HG03442 (cell line): ENCODE measurements at regions not wholly inside any gene's neighbourhood (a gene's known extent, or its start where the extent isn't known, plus 50 kb on each side); places are given as distances from the start of the nearest gene placed in this dataset.

Source experiments
- ATAC-seq: cut with Tn5 transposase; IDR thresholded peaks from one replicate; pipeline ENCODE4 v1.9.1; 2021; ENCODE audit warnings: mild to moderate bottlenecking, moderate library complexity; ENCODE audit not compliant: unreplicated experiment

GRCh38 chr4:24705016-24705753, 90.2 kb upstream of the SOD3 start:
- no peak for ATAC-seq

GRCh38 chr4:24713604-24714003, 81.8 kb upstream of the SOD3 start:
- ATAC-seq = no peak

GRCh38 chr4:24719615-24720014, 75.8 kb upstream of the SOD3 start:
- no peak for ATAC-seq

GRCh38 chr4:24720436-24720835, 74.9 kb upstream of the SOD3 start:
- ATAC-seq = no peak

- no peak for ATAC-seq
Measured at GRCh38 chr4:24720979-24721378, 74.4 kb upstream of the SOD3 start.

- ATAC-seq = no peak
Measured at GRCh38 chr4:24722026-24722568, 73.3 kb upstream of the SOD3 start.

- ATAC-seq = no peak
Measured at GRCh38 chr4:24727390-24728224, 67.8 kb upstream of the SOD3 start.

- ATAC-seq = no peak
Measured at GRCh38 chr4:24729119-24729730, 66.1 kb upstream of the SOD3 start.

- ATAC-seq = no peak
Measured at GRCh38 chr4:24730256-24731001, 64.9 kb upstream of the SOD3 start.

GRCh38 chr4:24731448-24731847, 63.9 kb upstream of the SOD3 start:
- ATAC-seq = no peak

GRCh38 chr4:24734511-24734910, 60.9 kb upstream of the SOD3 start:
- ATAC-seq = no peak

GRCh38 chr4:24736066-24736465, 59.3 kb upstream of the SOD3 start:
- no peak for ATAC-seq

- ATAC-seq = no peak
Measured at GRCh38 chr4:24741910-24742309, 53.5 kb upstream of the SOD3 start.

GRCh38 chr4:24742335-24742734, 53.0 kb upstream of the SOD3 start:
- no peak for ATAC-seq

GRCh38 chr4:24742773-24743172, 52.6 kb upstream of the SOD3 start:
- no peak for ATAC-seq

- ATAC-seq = no peak
Measured at GRCh38 chr4:24743206-24743605, 52.2 kb upstream of the SOD3 start.

- no peak for ATAC-seq
Measured at GRCh38 chr4:24743927-24744326, 51.4 kb upstream of the SOD3 start.

GRCh38 chr4:24745172-24745895, 50.0 kb upstream of the SOD3 start:
- ATAC-seq = no peak
